SK-N-SH treated with all-trans-retinoic acid at 6 μM for 48 hours (cell line): ENCODE measurements at regions not wholly inside any gene's neighbourhood (a gene's known extent, or its start where the extent isn't known, plus 50 kb on each side); places are given as distances from the start of the nearest gene placed in this dataset.

Experiments used
- ATAC-seq: fragments of 200-7000 bp; cut with Tn5 transposase; 3 replicates; pipeline ENCODE4 v1.9.1; 2020; ENCODE audit warnings: mild to moderate bottlenecking, moderate library complexity
- BACH2 ChIP-seq: fragments of 250-450 bp; sonication (Bioruptor Pico); IDR thresholded peaks from 2 replicates; pipeline ENCODE4 v1.9.0; 2021; ENCODE audit warnings: mild to moderate bottlenecking, borderline replicate concordance
- CREB5 ChIP-seq: fragments of 250-450 bp; sonication (Bioruptor Pico); IDR thresholded peaks from 2 replicates; pipeline ENCODE4 v1.5.1; 2020; ENCODE audit warnings: low read depth, mild to moderate bottlenecking, moderate library complexity
- CSDC2 ChIP-seq: fragments of 250-450 bp; sonication (Bioruptor Pico); IDR thresholded peaks from 2 replicates; pipeline ENCODE4 v1.5.0; 2020; ENCODE audit warnings: mild to moderate bottlenecking, moderate library complexity
- CSRNP3 ChIP-seq: fragments of 250-450 bp; sonication (Bioruptor Pico); IDR thresholded peaks from 2 replicates; pipeline ENCODE4 v1.5.1; 2021; ENCODE audit warnings: mild to moderate bottlenecking, moderate library complexity
- ESRRG ChIP-seq: fragments of 250-450 bp; sonication (Bioruptor Pico); IDR thresholded peaks from 2 replicates; pipeline ENCODE4 v1.6.1; 2021; ENCODE audit warnings: mild to moderate bottlenecking
- GLIS3 ChIP-seq: fragments of 250-450 bp; sonication (Bioruptor Pico); IDR thresholded peaks from 2 replicates; pipeline ENCODE4 v1.5.0; 2020; ENCODE audit warnings: mild to moderate bottlenecking, moderate library complexity
- OSR1 ChIP-seq: fragments of 250-450 bp; sonication (Bioruptor Pico); IDR thresholded peaks from 2 replicates; pipeline ENCODE4 v1.8.0; 2022; ENCODE audit warnings: moderate library complexity, mild to moderate bottlenecking, inconsistent platforms
- PATZ1 ChIP-seq: fragments of 250-450 bp; sonication (Bioruptor Pico); IDR thresholded peaks from 2 replicates; pipeline ENCODE4 v1.8.0; 2020; ENCODE audit warnings: mild to moderate bottlenecking, moderate library complexity, borderline replicate concordance
- POU6F1 ChIP-seq: fragments of 250-450 bp; sonication (Bioruptor Pico); IDR thresholded peaks from 2 replicates; pipeline ENCODE4 v1.8.0; 2021; ENCODE audit warnings: low read depth, mild to moderate bottlenecking, moderate library complexity, borderline replicate concordance
- PPARA ChIP-seq: fragments of 250-450 bp; sonication (Bioruptor Pico); IDR thresholded peaks from 2 replicates; pipeline ENCODE4 v1.5.0; 2020; ENCODE audit warnings: mild to moderate bottlenecking, borderline replicate concordance
- RARB ChIP-seq: fragments of 250-450 bp; sonication (Bioruptor Pico); IDR thresholded peaks from 2 replicates; pipeline ENCODE4 v1.8.0; 2021; ENCODE audit warnings: mild to moderate bottlenecking, moderate library complexity
- SNAI2 ChIP-seq: fragments of 250-450 bp; sonication (Bioruptor Pico); IDR thresholded peaks from 2 replicates; pipeline ENCODE4 v1.5.0; 2020; ENCODE audit warnings: mild to moderate bottlenecking, moderate library complexity
- TCF4 ChIP-seq: fragments of 250-450 bp; sonication (Bioruptor Pico); IDR thresholded peaks from 2 replicates; pipeline ENCODE4 v1.8.0; 2021; ENCODE audit warnings: mild to moderate bottlenecking, moderate library complexity, borderline replicate concordance
- TOX ChIP-seq: fragments of 250-450 bp; sonication (Bioruptor Pico); IDR thresholded peaks from 2 replicates; pipeline ENCODE4 v1.8.0; 2021; ENCODE audit warnings: mild to moderate bottlenecking, moderate library complexity, borderline replicate concordance
- TSHZ2 ChIP-seq: fragments of 250-450 bp; sonication (Bioruptor Pico); IDR thresholded peaks from 2 replicates; pipeline ENCODE4 v1.5.0; 2020; ENCODE audit warnings: mild to moderate bottlenecking, moderate library complexity
- ZC3H10 ChIP-seq: fragments of 250-450 bp; sonication (Bioruptor Pico); IDR thresholded peaks from 2 replicates; pipeline ENCODE4 v1.5.1; 2021; ENCODE audit warnings: mild to moderate bottlenecking, moderate library complexity
- ZFP3 ChIP-seq: fragments of 250-450 bp; sonication (Bioruptor Pico); IDR thresholded peaks from 2 replicates; pipeline ENCODE4 v1.5.0; 2020; ENCODE audit warnings: mild to moderate bottlenecking, moderate library complexity
- ZNF565 ChIP-seq: fragments of 450-650 bp; formaldehyde crosslinking; conservative IDR thresholded peaks from 2 replicates; pipeline ENCODE4 v1.5.0; 2020; ENCODE audit warnings: low read depth, mild to moderate bottlenecking, moderate library complexity
- ZNF70 ChIP-seq: fragments of 450-650 bp; formaldehyde crosslinking; IDR thresholded peaks from 2 replicates; pipeline ENCODE4 v1.5.0; 2020; ENCODE audit warnings: mild to moderate bottlenecking, moderate library complexity
- ZNF8 ChIP-seq: fragments of 450-650 bp; formaldehyde crosslinking; IDR thresholded peaks from 2 replicates; pipeline ENCODE4 v1.5.0; 2020; ENCODE audit warnings: mild to moderate bottlenecking, moderate library complexity

GRCh38 chr5:3534997-3535396 lies 60.6 kb upstream of the IRX1 start:
- no peak for ATAC-seq
- no peak for TF ChIP-seq CSDC2
- no peak for TF ChIP-seq ZC3H10 (CRISPR knock-in tag)
- no peak for TF ChIP-seq TSHZ2 (CRISPR knock-in tag)
- TF ChIP-seq ESRRG (CRISPR knock-in tag), result no peak
- no peak for TF ChIP-seq TOX
- TF ChIP-seq CSRNP3 (CRISPR knock-in tag), result no peak
- TF ChIP-seq ZNF565, result no peak
- TF ChIP-seq SNAI2 (CRISPR knock-in tag), result no peak
- no peak for TF ChIP-seq GLIS3 (CRISPR knock-in tag)
- no peak for TF ChIP-seq CREB5
- TF ChIP-seq RARB, result no peak
- TF ChIP-seq ZFP3 (CRISPR knock-in tag), result no peak
- no peak for TF ChIP-seq POU6F1 (CRISPR knock-in tag)
- no peak for TF ChIP-seq TCF4 (CRISPR knock-in tag)
- no peak for TF ChIP-seq ZNF8 (CRISPR knock-in tag)
- no peak for TF ChIP-seq OSR1 (CRISPR knock-in tag)
- no peak for TF ChIP-seq PATZ1
- TF ChIP-seq, all 23 proteins: peak for 0

GRCh38 chr5:3531320-3531986 lies 64.2 kb upstream of the IRX1 start:
- ATAC-seq, result no peak
- no peak for TF ChIP-seq BACH2 (CRISPR knock-in tag)

GRCh38 chr5:3530251-3530650 lies 65.4 kb upstream of the IRX1 start:
- TF ChIP-seq BACH2 (CRISPR knock-in tag), result no peak
- no peak for TF ChIP-seq CSDC2
- no peak for ATAC-seq

GRCh38 chr5:3526551-3527185 lies 69.0 kb upstream of the IRX1 start:
- no peak for ATAC-seq
- TF ChIP-seq GLIS3 (CRISPR knock-in tag) (no peak), RARB (no peak), PPARA (CRISPR knock-in tag) (no peak), ZNF8 (CRISPR knock-in tag) (no peak), PATZ1 (no peak), TSHZ2 (CRISPR knock-in tag) (no peak), CREB5 (no peak), ZNF70 (CRISPR knock-in tag) (no peak)
- TF ChIP-seq, all 23 proteins: peak for 0
